Osteocyte (in vitro differentiated cells): ENCODE measurements at regions not wholly inside any gene's neighbourhood (a gene's known extent, or its start where the extent isn't known, plus 50 kb on each side); places are given as distances from the start of the nearest gene placed in this dataset.

Experiments
- DNase-seq: peaks from one replicate; pipeline ENCODE4 v3.0.0; 2021; ENCODE audit warnings: mixed read lengths; ENCODE audit not compliant: unreplicated experiment; ENCODE audit errors: extremely low spot score
- H3K27ac Mint-ChIP-seq: one replicate; pipeline ENCODE4 v1.8.0; 2021; ENCODE audit warnings: mild to moderate bottlenecking, mixed read lengths; ENCODE audit not compliant: unreplicated experiment
- H3K27me3 Mint-ChIP-seq: one replicate; pipeline ENCODE4 v1.8.0; 2021; ENCODE audit warnings: mixed read lengths; ENCODE audit not compliant: unreplicated experiment
- H3K36me3 Mint-ChIP-seq: one replicate; pipeline ENCODE4 v1.8.0; 2021; ENCODE audit warnings: mixed read lengths; ENCODE audit not compliant: unreplicated experiment
- H3K4me1 Mint-ChIP-seq: one replicate; pipeline ENCODE4 v1.8.0; 2021; ENCODE audit warnings: mixed read lengths; ENCODE audit not compliant: unreplicated experiment
- H3K4me3 Mint-ChIP-seq: one replicate; pipeline ENCODE4 v1.8.0; 2021; ENCODE audit warnings: mild to moderate bottlenecking, moderate library complexity, mixed read lengths; ENCODE audit not compliant: unreplicated experiment
- H3K9me3 Mint-ChIP-seq: one replicate; pipeline ENCODE4 v1.8.0; 2021; ENCODE audit warnings: mixed read lengths; ENCODE audit not compliant: unreplicated experiment
- TF ChIP-seq, protein P1 (sequence below): fragments of 200-600 bp; sonication (generic); IDR thresholded peaks from 2 replicates; pipeline ENCODE4 v1.5.0; 2021; ENCODE audit warnings: antibody characterized with exemption, mild to moderate bottlenecking, moderate library complexity

DNA sequence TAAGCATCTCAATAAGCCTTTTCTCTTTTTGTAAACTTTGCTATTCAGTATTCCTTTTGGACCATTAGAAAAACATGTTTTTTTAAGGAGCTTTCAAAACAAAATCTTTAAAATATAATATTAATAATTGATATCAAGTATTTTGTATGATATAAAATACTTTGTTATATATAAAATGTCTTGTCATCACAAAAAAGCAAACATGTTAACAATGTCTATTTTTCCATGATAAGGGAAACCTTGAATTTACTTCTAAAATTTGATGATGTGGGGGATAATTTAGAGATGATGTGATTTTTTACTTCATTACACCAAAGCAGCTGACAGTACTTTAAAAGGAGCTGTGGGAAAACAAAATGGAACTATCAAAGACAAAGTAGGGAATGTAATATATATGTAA, 887.7 kb downstream of the SI start:
- Mint-ChIP-seq H3K4me3 (no peak overlapping the region), H3K36me3 (no peaks in the 10 kb centered on the region), H3K27me3 (no peaks in the 10 kb centered on the region), H3K27ac (no peak overlapping the region), H3K4me1 (peaks cover 15% of the 10 kb centered on the region), H3K9me3 (peaks cover 4% of the 10 kb centered on the region)
- TF ChIP-seq, protein P1, sequence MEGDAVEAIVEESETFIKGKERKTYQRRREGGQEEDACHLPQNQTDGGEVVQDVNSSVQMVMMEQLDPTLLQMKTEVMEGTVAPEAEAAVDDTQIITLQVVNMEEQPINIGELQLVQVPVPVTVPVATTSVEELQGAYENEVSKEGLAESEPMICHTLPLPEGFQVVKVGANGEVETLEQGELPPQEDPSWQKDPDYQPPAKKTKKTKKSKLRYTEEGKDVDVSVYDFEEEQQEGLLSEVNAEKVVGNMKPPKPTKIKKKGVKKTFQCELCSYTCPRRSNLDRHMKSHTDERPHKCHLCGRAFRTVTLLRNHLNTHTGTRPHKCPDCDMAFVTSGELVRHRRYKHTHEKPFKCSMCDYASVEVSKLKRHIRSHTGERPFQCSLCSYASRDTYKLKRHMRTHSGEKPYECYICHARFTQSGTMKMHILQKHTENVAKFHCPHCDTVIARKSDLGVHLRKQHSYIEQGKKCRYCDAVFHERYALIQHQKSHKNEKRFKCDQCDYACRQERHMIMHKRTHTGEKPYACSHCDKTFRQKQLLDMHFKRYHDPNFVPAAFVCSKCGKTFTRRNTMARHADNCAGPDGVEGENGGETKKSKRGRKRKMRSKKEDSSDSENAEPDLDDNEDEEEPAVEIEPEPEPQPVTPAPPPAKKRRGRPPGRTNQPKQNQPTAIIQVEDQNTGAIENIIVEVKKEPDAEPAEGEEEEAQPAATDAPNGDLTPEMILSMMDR = no peak
- no peak for DNase-seq

DNA sequence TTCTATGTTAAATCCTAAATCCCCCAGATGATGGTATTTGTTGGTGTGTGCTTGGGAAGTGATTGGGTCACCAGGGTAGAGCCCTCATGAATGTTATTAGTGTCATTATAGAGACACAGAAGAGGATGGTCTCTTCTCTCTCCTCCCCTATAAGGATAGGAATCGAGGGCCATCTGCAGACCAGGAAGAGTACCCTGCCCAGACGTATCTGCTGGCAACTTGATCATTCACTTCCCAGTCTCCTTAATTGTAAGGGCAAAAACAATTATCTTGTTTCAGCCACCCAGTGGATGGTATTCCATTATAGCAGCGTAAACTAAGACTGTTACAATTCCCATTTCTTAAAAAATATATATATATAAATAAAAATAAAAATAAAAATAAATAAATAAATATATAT, 892.2 kb downstream of the SI start:
- Mint-ChIP-seq H3K27me3 (no peaks in the 10 kb centered on the region), H3K4me3 (no peak overlapping the region), H3K4me1 (peaks cover 21% of the 10 kb centered on the region), H3K36me3 (peaks cover 5% of the 10 kb centered on the region), H3K9me3 (peaks cover 13% of the 10 kb centered on the region), H3K27ac (no peak overlapping the region)
- TF ChIP-seq, protein P1 = no peak
- no peak for DNase-seq

DNA sequence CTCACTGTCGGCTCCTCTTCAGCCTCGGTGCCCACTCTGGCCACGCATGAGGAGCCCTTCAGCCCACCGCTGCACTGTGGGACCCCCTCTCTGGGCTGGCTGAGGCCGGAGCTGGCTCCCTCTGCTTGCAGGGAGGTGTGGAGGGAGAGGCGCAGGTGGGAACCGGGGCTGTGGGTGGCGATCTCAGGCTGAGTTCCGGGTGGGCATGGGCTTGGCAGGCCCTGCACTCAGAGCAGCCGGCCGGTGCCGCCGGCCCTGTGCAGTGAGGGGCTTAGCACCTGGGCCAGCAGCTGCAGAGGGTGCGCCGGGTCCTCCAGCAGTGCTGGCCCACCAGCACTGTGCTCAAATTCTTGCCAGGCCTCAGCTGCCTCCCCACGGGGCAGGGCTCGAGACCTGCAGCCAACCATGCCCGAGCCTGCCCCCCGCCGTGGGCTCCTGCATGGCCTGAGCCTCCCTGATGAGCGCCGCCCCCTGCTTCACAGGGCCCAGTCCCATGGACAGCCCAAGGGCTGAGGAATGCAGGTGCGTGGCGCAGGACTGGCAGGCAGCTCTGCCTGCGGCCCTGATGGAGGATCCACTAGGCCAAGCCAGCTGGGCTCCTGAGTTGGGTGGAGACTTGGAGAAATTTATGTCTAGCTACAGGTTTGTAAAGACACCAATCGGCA, 899.1 kb downstream of the SI start:
- H3K36me3 Mint-ChIP-seq = peaks cover 5% of the 10 kb centered on the region
- no peak overlapping the region for H3K4me3 Mint-ChIP-seq
- DNase-seq = peak; percentile 80
- H3K27ac Mint-ChIP-seq = no peak overlapping the region
- TF ChIP-seq, protein P1 = no peak
- H3K9me3 Mint-ChIP-seq = peaks cover 9% of the 10 kb centered on the region
- H3K27me3 Mint-ChIP-seq = no peaks in the 10 kb centered on the region
- peaks cover 21% of the 10 kb centered on the region for H3K4me1 Mint-ChIP-seq

DNA sequence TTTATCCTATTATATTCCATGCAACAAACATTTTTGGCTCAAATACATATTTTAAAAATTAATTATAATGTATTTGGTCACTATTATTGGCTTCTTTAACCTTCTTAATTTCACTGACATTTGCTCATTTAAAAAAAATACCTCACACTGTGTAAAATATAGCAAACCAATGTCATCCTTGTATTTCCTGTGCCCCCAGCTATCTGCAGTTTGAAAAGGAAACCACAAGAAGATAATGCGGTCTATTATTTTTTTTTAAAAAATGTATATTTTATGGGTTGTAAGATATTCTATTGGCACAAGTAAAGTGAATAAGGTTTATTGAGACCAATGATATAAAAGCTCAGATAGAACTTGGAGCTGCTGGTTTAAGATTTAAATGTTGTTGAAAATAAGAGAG, 904.2 kb downstream of the SI start:
- no peak for DNase-seq
- no peaks in the 10 kb centered on the region for H3K27me3 Mint-ChIP-seq
- peaks cover 5% of the 10 kb centered on the region for H3K36me3 Mint-ChIP-seq
- no peak overlapping the region for H3K4me3 Mint-ChIP-seq
- H3K4me1 Mint-ChIP-seq = peaks cover 5% of the 10 kb centered on the region
- TF ChIP-seq, protein P1 = no peak
- H3K9me3 Mint-ChIP-seq = no peaks in the 10 kb centered on the region
- no peak overlapping the region for H3K27ac Mint-ChIP-seq

DNA sequence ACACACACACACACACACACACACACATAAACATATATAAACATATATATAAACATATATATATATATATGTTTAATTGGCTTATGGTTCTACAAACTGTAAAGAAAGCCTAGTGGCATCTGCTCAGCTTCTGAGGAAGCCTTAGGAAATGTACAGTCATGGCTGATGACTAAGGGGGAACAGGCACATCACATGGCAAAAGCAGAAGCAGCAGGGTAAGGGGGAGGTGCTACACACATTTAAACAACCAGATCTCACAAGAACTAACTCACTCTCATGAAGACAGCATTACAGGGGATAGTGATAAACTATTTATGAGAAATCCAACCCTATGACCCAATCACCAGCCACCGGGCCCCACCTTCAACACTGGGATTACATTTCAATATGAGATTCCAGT, 922.9 kb downstream of the SI start:
- DNase-seq = no peak
- no peak overlapping the region for H3K27ac Mint-ChIP-seq
- no peaks in the 10 kb centered on the region for H3K4me1 Mint-ChIP-seq
- peaks cover 32% of the 10 kb centered on the region for H3K9me3 Mint-ChIP-seq
- peaks cover 10% of the 10 kb centered on the region for H3K36me3 Mint-ChIP-seq
- H3K4me3 Mint-ChIP-seq = no peak overlapping the region
- TF ChIP-seq, protein P1 = no peak
- no peaks in the 10 kb centered on the region for H3K27me3 Mint-ChIP-seq
